ENCODE measurements at regions not wholly inside any gene's neighbourhood (a gene's known extent, or its start where the extent isn't known, plus 50 kb on each side); places are given as distances from the start of the nearest gene placed in this dataset.

DNA sequence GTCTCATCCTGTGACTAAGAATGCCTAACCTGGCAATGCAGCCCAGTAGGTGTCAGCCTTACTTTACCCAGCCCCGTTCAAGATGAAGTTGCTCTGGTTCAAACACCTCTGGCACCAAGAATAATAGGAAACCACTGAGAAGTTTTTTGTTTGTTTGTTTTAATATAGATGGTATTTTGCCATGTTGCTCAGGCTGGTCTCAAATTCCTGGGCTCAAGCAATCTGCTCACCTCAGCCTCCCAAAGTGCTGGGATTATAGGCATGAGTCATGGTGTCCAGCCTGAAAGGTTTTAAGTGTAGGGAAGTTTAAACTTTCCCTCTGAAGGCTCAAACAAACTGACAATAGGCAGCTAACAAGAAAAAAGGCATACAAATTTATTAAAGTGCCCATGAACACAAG is 51.2 kb upstream of the ABCC4 start:
- DNase-seq = no peak

DNA sequence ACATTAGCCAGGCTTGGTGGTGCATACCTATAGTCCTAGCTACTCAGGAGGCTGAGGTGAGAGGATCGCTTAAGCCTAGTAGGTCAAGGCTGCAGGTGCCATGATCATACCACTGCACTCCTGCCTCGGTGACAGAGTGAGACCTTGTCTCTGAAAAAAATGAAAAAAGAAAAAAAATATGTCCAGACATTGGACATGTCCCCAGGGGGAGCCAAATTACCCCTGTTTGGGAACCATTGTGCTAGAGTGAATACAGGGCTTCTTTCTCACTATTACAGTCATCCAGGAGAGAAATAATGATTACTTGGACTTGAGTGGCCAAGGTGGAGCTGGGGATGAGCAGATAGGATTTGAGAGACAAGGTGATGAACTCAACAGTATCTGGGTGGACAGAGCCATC is 52.9 kb upstream of the ABCC4 start:
- no peak for DNase-seq

DNA sequence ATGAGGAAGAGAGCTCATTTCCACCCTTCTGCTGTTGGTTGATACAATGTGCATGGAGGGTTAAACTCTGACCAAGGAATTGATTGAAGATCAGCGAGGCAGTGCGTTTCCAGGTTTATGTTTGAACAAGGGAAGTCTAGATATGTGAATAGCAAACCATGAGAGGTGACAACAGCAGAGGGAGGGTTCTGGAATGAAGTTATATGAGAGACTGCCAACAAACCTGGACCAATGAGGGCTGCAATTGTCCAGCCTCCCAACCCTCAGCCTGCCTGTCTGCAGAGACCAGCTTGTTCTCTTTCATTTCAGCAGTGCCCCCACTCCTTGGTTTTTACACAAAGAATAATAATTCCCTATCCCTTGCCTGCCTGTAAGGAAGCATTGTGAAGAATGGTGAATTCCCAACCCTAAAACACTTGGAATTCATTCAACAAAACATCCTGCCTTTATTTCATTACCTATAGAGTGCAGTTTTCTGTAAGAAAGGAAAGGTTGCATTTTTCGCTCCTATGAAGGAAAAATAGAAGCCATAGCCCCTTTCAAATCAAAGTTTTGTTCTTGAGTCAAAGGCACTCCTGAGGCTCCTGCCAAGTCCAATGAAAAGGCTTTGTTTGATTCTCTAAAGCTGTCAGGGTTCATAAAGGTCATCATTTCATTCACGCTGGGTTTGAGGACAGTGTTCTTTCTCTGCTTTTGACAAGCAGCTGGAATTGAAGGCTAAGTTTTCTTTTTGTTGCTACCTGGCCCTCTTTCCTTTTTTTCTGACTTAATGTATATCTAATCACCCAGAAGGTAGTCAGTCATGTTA is 53.6 kb upstream of the ABCC4 start:
- DNase-seq = no peak

DNA sequence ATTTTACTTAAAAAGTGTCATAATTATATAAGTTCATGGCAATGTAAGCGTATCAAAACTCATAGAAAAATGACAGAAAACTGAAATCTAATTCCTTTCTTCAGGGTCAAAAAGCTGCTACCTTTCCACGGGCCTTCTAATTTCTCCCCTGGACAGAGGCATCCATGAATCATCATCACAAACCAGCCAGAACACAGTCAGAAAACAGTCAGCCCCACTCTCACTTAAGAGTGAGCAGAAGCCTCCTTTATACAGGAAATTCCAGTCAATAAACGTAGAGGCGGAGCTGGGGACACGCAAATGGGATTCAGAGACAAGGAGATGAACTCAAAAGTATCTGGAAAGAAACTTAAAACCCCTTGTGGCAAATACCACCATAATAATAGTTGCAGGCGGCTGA is 54.2 kb upstream of the ABCC4 start:
- DNase-seq = peak; percentile 45

GRCh38 chr13:95356916-95357315 is 55.7 kb upstream of the ABCC4 start:
- DNase-seq = no peak

GRCh38 chr13:95357875-95358274 is 56.6 kb upstream of the ABCC4 start:
- no peak for DNase-seq

GRCh38 chr13:95360052-95360451 is 58.8 kb upstream of the ABCC4 start:
- no peak for DNase-seq

DNA sequence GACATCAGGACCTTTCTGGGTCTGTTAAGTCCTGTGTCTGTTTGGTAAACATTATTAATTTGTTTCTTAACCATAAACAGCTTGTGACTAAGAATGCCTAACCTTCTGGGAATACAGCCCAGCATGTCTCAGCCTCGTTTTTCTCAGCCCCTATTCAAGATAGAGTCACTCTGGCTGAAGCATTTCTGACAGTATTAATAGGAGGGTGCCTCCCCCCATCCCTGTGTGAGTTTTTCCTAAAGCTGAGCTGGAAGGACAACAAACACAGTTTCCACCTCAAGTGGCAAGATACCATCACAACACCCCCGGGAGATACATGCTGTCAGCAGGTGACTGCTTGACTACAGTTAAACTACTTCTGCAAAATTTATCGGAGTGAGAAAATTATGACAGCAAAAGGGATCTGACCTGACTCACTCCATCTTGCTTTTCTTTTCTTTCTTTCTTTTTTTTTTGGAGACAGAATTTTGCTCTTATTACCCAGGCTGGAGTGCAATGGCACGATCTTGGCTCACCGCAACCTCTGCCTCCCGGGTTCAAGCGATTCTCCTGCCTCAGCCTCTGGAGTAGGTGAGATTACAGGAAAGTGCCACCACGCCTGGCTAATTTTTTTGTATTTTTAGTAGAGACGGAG is 59.3 kb upstream of the ABCC4 start:
- no peak for DNase-seq

DNA sequence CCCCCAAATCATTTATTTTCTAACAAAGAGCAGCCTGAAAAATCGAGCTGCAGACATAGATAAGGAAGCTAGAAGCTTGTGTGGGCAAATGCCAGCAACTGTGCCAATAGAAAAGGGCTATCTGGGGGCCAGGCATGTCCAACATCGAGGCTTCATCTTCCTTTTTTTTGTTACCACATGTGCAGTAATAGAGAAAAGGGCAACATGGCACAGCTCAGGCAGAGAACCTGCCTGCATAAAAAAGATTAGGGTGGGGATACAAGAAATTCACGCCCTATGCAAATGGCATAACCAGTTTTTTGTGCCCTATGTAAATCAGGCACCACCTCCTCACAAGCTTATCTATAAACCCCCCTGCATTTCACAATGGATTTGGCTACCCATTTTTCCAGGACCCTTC is 60.4 kb upstream of the ABCC4 start:
- no peak for DNase-seq

DNA sequence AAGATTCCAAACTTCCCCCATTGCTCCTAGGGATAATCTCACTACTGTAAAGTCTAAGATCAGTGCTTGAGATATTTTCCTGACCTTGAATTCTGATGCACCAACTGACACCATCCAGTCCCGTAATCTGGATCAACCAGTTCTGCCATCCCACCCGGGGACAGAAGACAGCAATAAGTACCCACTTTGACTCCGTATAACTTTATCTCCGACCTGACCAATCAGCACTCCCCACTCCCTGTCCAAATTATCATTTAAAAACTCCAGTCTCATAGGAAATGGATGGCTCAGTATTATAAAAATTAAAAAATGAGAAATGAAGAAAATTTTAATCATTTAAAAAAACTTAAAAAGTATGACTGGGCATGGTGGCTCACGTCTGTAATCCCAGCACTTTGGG is 61.4 kb upstream of the ABCC4 start:
- DNase-seq = no peak

- peak; percentile 2 for DNase-seq
Observed at GRCh38 chr13:95367309-95367843, 66.1 kb upstream of the ABCC4 start.

DNA sequence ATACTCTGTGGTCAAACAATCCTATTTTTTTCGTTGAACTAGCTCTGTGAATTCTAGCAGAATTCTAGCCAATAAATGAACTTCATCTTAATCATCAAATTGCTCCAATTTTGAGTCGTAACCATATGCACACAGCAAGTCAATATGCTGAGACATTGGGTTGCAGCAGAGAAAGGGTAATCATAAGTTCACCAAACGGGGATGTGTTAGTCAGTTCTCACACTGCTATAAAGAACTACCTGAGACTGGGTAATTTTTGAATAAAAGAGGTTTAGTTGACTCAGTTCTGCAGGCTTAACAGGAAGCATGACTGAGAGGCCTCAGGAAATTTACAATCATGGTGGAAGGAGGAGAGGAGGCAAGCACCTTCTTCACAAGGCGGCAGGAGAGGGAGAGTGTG is 67.7 kb upstream of the ABCC4 start:
- no peak for DNase-seq

- no peak for DNase-seq
Observed at GRCh38 chr13:95375706-95376105, 74.5 kb upstream of the ABCC4 start.

- no peak for DNase-seq
Observed at GRCh38 chr13:95378603-95379002, 77.4 kb upstream of the ABCC4 start.

- peak; percentile 82 for DNase-seq
Observed at GRCh38 chr13:95380468-95381211, 79.4 kb upstream of the ABCC4 start.

GRCh38 chr13:95381212-95381527 is 79.9 kb upstream of the ABCC4 start:
- no peak for DNase-seq

DNA sequence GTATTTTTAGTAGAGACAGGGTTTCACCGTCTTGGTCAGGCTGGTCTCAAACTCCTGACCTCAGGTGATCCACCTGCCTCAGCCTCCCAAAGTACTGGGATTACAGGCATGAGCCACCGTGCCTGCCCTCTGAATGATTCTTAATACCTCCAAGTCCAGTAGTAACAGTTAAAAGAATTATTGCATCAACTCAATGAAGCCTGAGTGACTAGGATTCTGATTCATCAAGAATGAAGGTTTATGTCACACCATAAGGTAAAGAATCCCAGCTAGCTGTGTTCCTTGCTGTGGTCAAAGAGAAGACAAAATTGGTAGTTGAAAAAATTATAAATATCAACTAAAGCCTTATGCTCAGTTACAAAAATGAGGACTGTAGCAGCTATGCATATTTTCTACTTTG is 81.2 kb upstream of the ABCC4 start:
- DNase-seq = no peak

GRCh38 chr13:95382916-95383315 is 81.7 kb upstream of the ABCC4 start:
- DNase-seq = no peak

GRCh38 chr13:95385373-95385772 is 84.1 kb upstream of the ABCC4 start:
- no peak for DNase-seq

DNA sequence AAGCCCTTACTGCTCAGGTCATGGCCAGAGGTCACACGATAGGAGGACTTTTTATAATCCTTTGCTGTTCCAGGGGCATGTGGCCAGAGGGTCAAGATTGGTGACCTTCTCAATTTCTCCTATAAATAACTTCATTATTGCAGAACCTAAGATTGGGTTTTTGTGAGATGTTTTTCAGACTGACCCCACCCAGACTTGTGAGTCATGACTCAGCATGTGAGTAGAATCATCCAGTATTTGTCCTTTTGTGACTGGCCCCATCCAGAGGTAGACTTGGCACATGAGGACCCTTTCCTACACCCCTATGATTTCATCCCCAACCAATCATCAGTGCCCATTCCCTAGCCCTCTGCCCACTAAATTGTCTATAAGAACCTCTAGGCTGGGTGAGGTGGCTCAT is 84.5 kb upstream of the ABCC4 start:
- no peak for DNase-seq

GRCh38 chr13:95386370-95386769 is 85.1 kb upstream of the ABCC4 start:
- DNase-seq = no peak

DNA sequence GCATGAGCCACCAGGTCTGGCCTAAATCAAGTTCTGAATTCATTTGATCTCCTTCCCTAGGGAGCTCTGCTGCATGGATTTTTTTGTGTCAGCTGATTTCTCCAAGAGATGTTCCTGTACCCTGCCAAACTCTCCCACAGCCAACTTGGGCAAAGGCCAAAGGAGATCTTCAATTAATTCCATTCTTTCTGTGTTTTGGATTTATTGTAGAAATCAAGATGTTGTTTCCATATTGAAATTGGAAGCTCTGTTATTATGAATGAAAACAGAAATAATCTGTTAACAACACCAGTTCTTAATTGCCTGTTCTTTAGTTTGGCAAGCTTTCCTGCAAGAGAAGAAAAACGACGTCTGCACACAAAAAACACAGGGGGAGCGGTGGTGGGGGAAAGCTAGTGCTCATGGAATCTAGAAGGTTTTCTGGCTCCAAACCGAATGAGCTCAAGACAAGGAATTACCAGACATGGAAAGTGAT is 86.5 kb upstream of the ABCC4 start:
- peak; percentile 27 for DNase-seq

GRCh38 chr13:95388420-95389079 is 87.3 kb upstream of the ABCC4 start:
- no peak for DNase-seq

Measured in fibroblast of skin of scalp (primary cell).